ENCODE measurements at regions not wholly inside any gene's neighbourhood (a gene's known extent, or its start where the extent isn't known, plus 50 kb on each side); places are given as distances from the start of the nearest gene placed in this dataset.
"Not testable (repeated sequence)": the region's sequence is repeated elsewhere in the genome, so short reads cannot be mapped to it uniquely, and the experiment has no call there.

- no peak for TF ChIP-seq CTCF (IDR thresholded peaks at IDR 0.05)
- H3K27ac Mint-ChIP-seq, result no peak overlapping the region
- H3K27me3 Mint-ChIP-seq (ENCODE audit: insufficient read depth), result peaks cover 2% of the 10 kb centered on the region; the same call in 1 of the 2 replicates
- no peaks in the 10 kb centered on the region for H3K9me3 Mint-ChIP-seq
- no peaks in the 10 kb centered on the region for H3K4me1 Mint-ChIP-seq (ENCODE audit: low read depth)
- DNase-seq, result no peak
- H3K4me3 Mint-ChIP-seq, result no peak overlapping the region
- no peaks in the 10 kb centered on the region for H3K36me3 Mint-ChIP-seq (ENCODE audit: low read depth)
These were observed 106.0 kb upstream of the AR start for GRCh38 chrX:67437821-67438220.

GRCh38 chrX:67475259-67475658 is 68.6 kb upstream of the AR start:
- DNase-seq; H3K27ac Mint-ChIP-seq; H3K9me3 Mint-ChIP-seq; H3K27me3 Mint-ChIP-seq (ENCODE audit: insufficient read depth); H3K4me1 Mint-ChIP-seq (ENCODE audit: low read depth); H3K36me3 Mint-ChIP-seq (ENCODE audit: low read depth); H3K4me3 Mint-ChIP-seq: not testable (repeated sequence)

- Mint-ChIP-seq H3K27ac (no peak overlapping the region), H3K27me3 (ENCODE audit: insufficient read depth) (no peaks in the 10 kb centered on the region), H3K4me1 (ENCODE audit: low read depth) (no peaks in the 10 kb centered on the region), H3K9me3 (no peaks in the 10 kb centered on the region), H3K4me3 (no peak overlapping the region), H3K36me3 (ENCODE audit: low read depth) (no peaks in the 10 kb centered on the region)
- DNase-seq, result no peak
- no peak for TF ChIP-seq CTCF (IDR thresholded peaks at IDR 0.05)
These were observed 63.0 kb upstream of the AR start for GRCh38 chrX:67480789-67481188.
